ENCODE measurements at regions not wholly inside any gene's neighbourhood (a gene's known extent, or its start where the extent isn't known, plus 50 kb on each side); places are given as distances from the start of the nearest gene placed in this dataset.
"Not testable (repeated sequence)": the region's sequence is repeated elsewhere in the genome, so short reads cannot be mapped to it uniquely, and the experiment has no call there.

DNA sequence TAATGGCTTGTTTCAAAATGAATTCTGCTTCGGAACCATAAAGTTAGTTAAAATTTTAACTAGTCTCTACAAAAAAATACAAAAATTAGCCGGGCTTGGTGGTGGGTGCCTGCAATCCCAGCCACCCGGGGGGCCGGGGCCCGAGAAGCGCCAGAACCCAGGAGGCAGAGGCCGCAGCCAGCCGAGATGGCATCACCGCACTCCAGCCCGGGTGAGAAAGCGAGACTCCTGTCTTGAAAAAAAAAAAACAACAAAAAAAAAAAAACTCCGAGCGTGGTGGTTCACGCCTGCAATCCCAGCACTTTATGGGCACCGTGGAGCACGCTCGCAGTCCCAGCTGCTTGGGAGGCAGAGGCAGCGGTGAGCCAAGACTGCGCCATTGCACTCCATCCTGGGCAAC, 781.4 kb downstream of the BRINP3 start:
- Histone ChIP-seq H3K27me3 (ENCODE audit: low read depth) (no peaks in the 10 kb centered on the region), H3K4me1 (no peaks in the 10 kb centered on the region), H3K4me3 (no peak overlapping the region), H3K27ac (replicated peaks) (no peak overlapping the region), H3K36me3 (no peaks in the 10 kb centered on the region), H3K9me3 (replicated peaks) (peaks cover 22% of the 10 kb centered on the region)
- TF ChIP-seq, protein P1, sequence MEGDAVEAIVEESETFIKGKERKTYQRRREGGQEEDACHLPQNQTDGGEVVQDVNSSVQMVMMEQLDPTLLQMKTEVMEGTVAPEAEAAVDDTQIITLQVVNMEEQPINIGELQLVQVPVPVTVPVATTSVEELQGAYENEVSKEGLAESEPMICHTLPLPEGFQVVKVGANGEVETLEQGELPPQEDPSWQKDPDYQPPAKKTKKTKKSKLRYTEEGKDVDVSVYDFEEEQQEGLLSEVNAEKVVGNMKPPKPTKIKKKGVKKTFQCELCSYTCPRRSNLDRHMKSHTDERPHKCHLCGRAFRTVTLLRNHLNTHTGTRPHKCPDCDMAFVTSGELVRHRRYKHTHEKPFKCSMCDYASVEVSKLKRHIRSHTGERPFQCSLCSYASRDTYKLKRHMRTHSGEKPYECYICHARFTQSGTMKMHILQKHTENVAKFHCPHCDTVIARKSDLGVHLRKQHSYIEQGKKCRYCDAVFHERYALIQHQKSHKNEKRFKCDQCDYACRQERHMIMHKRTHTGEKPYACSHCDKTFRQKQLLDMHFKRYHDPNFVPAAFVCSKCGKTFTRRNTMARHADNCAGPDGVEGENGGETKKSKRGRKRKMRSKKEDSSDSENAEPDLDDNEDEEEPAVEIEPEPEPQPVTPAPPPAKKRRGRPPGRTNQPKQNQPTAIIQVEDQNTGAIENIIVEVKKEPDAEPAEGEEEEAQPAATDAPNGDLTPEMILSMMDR (IDR thresholded peaks at IDR 0.05; ENCODE audit: borderline replicate concordance) = no peak
- intact Hi-C loops (cut with micrococcal nuclease) = no loop called here
- DNase-seq = no peak

DNA sequence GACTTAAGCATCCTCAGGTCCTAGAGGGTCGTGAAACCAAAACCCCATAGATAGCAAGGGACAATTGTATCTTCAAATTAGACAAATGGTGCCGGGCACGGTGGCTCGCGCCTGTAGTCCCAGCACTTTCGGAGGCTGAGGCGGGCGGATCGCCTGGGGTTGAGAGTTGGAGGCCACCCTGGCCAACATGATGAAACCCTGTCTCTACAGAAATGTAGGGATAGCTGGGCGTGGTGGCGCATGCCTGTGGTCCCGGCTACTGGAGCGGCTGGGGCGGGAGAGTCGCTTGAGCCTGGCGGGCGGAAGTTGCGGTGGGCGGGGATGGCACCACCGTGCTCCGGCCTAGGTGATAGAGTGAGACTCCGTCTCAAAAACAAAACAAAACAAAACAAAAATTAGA, 780.6 kb downstream of the BRINP3 start:
- TF ChIP-seq, protein P1 (IDR thresholded peaks at IDR 0.05; ENCODE audit: borderline replicate concordance) = no peak
- H3K36me3 ChIP-seq = no peaks in the 10 kb centered on the region
- intact Hi-C loops (cut with micrococcal nuclease) = no loop called here
- no peaks in the 10 kb centered on the region for H3K4me1 ChIP-seq
- peaks cover 22% of the 10 kb centered on the region for H3K9me3 ChIP-seq (replicated peaks)
- no peak overlapping the region for H3K27ac ChIP-seq (replicated peaks)
- no peaks in the 10 kb centered on the region for H3K27me3 ChIP-seq (ENCODE audit: low read depth)
- DNase-seq = no peak
- H3K4me3 ChIP-seq = no peak overlapping the region

DNA sequence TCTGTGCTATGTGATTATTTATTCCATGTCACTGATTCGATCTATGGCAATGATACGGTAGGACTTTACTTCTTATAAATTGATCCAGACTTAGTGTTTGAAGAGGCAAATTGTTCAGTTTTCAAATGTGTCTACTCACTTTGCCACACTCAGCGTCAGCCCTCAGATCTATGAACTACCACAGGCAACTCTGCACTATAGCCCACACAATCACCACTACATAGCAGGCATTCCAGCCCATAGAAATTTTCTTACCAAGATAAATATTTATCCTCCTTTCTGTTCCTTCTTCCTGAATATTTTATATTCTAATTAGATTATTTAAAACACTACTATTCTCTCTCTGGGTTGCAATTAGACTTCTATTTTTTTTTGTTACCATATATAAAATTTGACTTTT, 776.1 kb downstream of the BRINP3 start:
- Histone ChIP-seq H3K36me3 (no peaks in the 10 kb centered on the region), H3K27me3 (ENCODE audit: low read depth) (no peaks in the 10 kb centered on the region), H3K4me3 (no peak overlapping the region), H3K4me1 (no peaks in the 10 kb centered on the region), H3K9me3 (replicated peaks) (peaks cover 12% of the 10 kb centered on the region), H3K27ac (replicated peaks) (no peak overlapping the region)
- no peak for DNase-seq
- TF ChIP-seq, protein P1 (IDR thresholded peaks at IDR 0.05; ENCODE audit: borderline replicate concordance) = no peak
- intact Hi-C loops (cut with micrococcal nuclease) = no loop called here

DNA sequence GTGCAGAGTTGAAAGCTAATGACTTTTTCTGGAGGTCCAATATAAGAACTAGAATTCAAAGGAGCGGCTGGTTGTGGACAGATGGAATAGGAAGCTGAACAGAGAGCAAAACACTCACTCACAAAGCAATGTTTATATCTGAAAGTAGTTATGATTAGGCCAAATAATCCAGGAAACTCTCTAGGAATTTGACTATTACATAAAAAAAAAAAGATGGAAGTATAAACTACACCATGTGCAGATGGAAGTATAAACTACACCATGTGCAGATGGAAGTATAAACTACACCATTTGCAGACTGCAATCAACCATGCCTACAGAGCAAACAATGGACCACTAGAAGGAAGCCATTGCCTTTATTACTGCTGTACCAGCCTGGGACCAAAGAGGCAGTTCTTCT, 771.1 kb downstream of the BRINP3 start:
- TF ChIP-seq, protein P1 (IDR thresholded peaks at IDR 0.05; ENCODE audit: borderline replicate concordance) = no peak
- intact Hi-C loops (cut with micrococcal nuclease) = no loop called here

DNA sequence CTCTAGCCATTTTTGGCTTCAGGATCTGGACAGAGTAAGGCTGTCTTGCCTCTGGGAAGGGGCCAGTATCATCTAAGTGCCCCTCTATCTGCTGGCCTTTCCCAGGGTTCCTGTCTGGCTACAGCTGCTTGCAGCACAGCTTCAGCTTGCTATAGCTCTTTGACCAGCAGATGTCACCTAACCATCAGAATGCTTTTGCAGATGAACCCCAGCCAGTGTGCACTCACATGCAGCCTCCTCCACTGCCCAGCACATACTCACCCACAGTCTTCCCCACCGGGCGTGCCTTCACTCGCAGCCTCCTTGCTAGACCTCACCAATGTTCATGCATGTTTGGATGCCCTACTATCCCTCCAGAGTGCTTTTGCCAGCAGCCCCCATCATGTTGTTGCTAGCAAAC, 769.0 kb downstream of the BRINP3 start:
- Histone ChIP-seq H3K36me3 (no peaks in the 10 kb centered on the region), H3K9me3 (replicated peaks) (peaks cover 24% of the 10 kb centered on the region), H3K27ac (replicated peaks) (no peak overlapping the region), H3K4me3 (no peak overlapping the region), H3K27me3 (ENCODE audit: low read depth) (no peaks in the 10 kb centered on the region), H3K4me1 (no peaks in the 10 kb centered on the region)
- intact Hi-C loops (cut with micrococcal nuclease) = no loop called here
- DNase-seq = no peak
- TF ChIP-seq, protein P1 (IDR thresholded peaks at IDR 0.05; ENCODE audit: borderline replicate concordance) = no peak

More for the DNA sequence above, 771.1 kb downstream of the BRINP3 start:
- DNase-seq = no peak
- H3K4me1 ChIP-seq = no peaks in the 10 kb centered on the region
- H3K36me3 ChIP-seq = no peaks in the 10 kb centered on the region
- H3K4me3 ChIP-seq = no peak overlapping the region
- H3K9me3 ChIP-seq (replicated peaks) = peaks cover 9% of the 10 kb centered on the region
- no peaks in the 10 kb centered on the region for H3K27me3 ChIP-seq (ENCODE audit: low read depth)
- no peak overlapping the region for H3K27ac ChIP-seq (replicated peaks)

DNA sequence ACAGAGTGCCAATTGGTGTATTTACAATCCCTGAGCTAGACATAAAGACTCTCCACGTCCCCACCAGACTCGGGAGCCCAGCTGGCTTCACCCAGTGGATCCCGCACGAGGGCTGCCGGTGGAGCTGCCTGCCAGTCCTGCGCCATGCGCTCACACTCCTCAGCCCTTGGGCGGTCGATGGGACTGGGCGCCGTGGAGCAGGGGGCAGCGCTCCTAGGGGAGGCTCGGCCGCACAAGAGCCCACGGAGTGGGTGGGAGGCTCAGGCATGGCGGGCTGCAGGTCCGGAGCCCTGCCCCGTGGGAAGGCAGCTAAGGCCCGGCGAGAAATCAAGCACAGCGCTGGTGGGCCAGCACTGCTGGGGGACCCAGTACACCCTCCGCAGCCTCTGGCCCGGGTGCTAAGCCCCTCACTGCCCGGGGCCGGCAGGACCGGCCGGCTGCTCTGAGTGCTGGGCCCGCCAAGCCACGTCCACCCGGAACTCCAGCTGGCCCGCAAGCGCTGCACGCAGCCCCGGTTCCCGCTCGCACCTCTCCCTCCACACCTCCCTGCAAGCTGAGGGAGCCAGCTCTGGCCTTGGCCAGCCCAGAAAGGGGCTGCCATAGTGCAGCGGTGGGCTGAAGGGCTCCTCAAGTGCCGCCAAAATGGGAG, 759.4 kb downstream of the BRINP3 start:
- H3K27me3 ChIP-seq (ENCODE audit: low read depth); intact Hi-C loops (cut with micrococcal nuclease); H3K27ac ChIP-seq (replicated peaks); H3K36me3 ChIP-seq; H3K4me3 ChIP-seq; DNase-seq; H3K4me1 ChIP-seq: not testable (repeated sequence)
- peaks cover 15% of the 10 kb centered on the region for H3K9me3 ChIP-seq (replicated peaks)
